H9 (cell line): ENCODE measurements at regions not wholly inside any gene's neighbourhood (a gene's known extent, or its start where the extent isn't known, plus 50 kb on each side); places are given as distances from the start of the nearest gene placed in this dataset.

Experiments
- DNase-seq: peaks from one replicate; pipeline ENCODE4 v3.0.0-alpha.2; 2017
- H2AFZ ChIP-seq: one replicate; pipeline ENCODE4 v1.6.1; 2013; ENCODE audit warnings: mild to moderate bottlenecking, low read length, control low read depth, moderate library complexity
- H2AK5ac ChIP-seq: 2 replicates; pipeline ENCODE4 v1.6.1; 2013; ENCODE audit warnings: low read length, control low read depth, mixed read lengths; ENCODE audit not compliant: insufficient read length
- H2BK120ac ChIP-seq: one replicate; pipeline ENCODE4 v1.6.1; 2013; ENCODE audit warnings: low read depth, mild to moderate bottlenecking, low read length, control low read depth, inconsistent platforms; ENCODE audit not compliant: poor library complexity, severe bottlenecking
- H2BK12ac ChIP-seq: 2 replicates; pipeline ENCODE4 v1.6.1; 2013; ENCODE audit warnings: low read length, control low read depth, mixed read lengths, low read depth; ENCODE audit not compliant: insufficient read length
- H2BK15ac ChIP-seq: 2 replicates; pipeline ENCODE4 v1.6.1; 2013; ENCODE audit warnings: low read depth, low read length, control low read depth
- H2BK20ac ChIP-seq: one replicate; pipeline ENCODE4 v1.6.1; 2013; ENCODE audit warnings: low read depth, mild to moderate bottlenecking, low read length, control low read depth, inconsistent platforms; ENCODE audit not compliant: poor library complexity, severe bottlenecking
- H2BK5ac ChIP-seq: 2 replicates; pipeline ENCODE4 v1.6.1; 2013; ENCODE audit warnings: low read length, control low read depth, mixed read lengths; ENCODE audit not compliant: insufficient read length
- H3K14ac ChIP-seq: 2 replicates; pipeline ENCODE4 v1.6.1; 2013; ENCODE audit warnings: low read length, control low read depth; ENCODE audit not compliant: insufficient read depth
- H3K18ac ChIP-seq: 2 replicates; pipeline ENCODE4 v1.6.1; 2013; ENCODE audit warnings: low read depth, mild to moderate bottlenecking, mixed read lengths, low read length, control low read depth; ENCODE audit not compliant: insufficient read length
- H3K23ac ChIP-seq: 2 replicates; pipeline ENCODE4 v1.6.1; 2013; ENCODE audit warnings: low read length, control low read depth, mixed read lengths, low read depth; ENCODE audit not compliant: insufficient read length
- H3K23me2 ChIP-seq: 2 replicates; pipeline ENCODE4 v1.6.1; 2013; ENCODE audit warnings: low read depth, mild to moderate bottlenecking, mixed read lengths, low read length, control low read depth; ENCODE audit not compliant: insufficient read length, poor library complexity, severe bottlenecking
- H3K27ac ChIP-seq: 2 replicates; pipeline ENCODE4 v1.5.1; 2013; ENCODE audit warnings: low read length, control low read depth, mixed read lengths, low read depth; ENCODE audit not compliant: insufficient read length
- H3K27me3 ChIP-seq: 2 replicates; pipeline ENCODE4 v1.6.1; 2013; ENCODE audit warnings: low read length, control low read depth, inconsistent platforms; ENCODE audit not compliant: insufficient read depth
- H3K4ac ChIP-seq: 2 replicates; pipeline ENCODE4 v1.6.1; 2013; ENCODE audit warnings: low read depth, mild to moderate bottlenecking, control low read depth, inconsistent platforms, low read length, moderate library complexity
- H3K4me1 ChIP-seq: 2 replicates; pipeline ENCODE4 v1.6.1; 2013; ENCODE audit warnings: low read length, control low read depth, inconsistent platforms; ENCODE audit not compliant: insufficient read depth
- H3K4me2 ChIP-seq: 2 replicates; pipeline ENCODE4 v1.6.1; 2013; ENCODE audit warnings: low read length, control low read depth, mixed read lengths; ENCODE audit not compliant: insufficient read length, insufficient read depth
- H3K56ac ChIP-seq: 2 replicates; pipeline ENCODE4 v1.6.1; 2013; ENCODE audit warnings: low read depth, mild to moderate bottlenecking, mixed read lengths, low read length, control low read depth; ENCODE audit not compliant: insufficient read length
- H3K79me1 ChIP-seq: 2 replicates; pipeline ENCODE4 v1.6.1; 2013; ENCODE audit warnings: low read depth, mild to moderate bottlenecking, moderate library complexity, low read length, control low read depth, inconsistent platforms; ENCODE audit not compliant: insufficient read depth, poor library complexity, severe bottlenecking
- H3K79me2 ChIP-seq: 2 replicates; pipeline ENCODE4 v1.6.1; 2013; ENCODE audit warnings: low read length, control low read depth, inconsistent platforms; ENCODE audit not compliant: insufficient read depth
- H3K9ac ChIP-seq: 2 replicates; pipeline ENCODE4 v1.6.1; 2013; ENCODE audit warnings: low read length, control low read depth, mixed read lengths; ENCODE audit not compliant: insufficient read length; ENCODE audit errors: extremely low read depth
- H3K9me3 ChIP-seq: one replicate; pipeline ENCODE4 v1.6.1; 2013; ENCODE audit warnings: low read depth, low read length, inconsistent platforms; ENCODE audit not compliant: control insufficient read depth
- H3T11ph ChIP-seq: one replicate; pipeline ENCODE4 v1.6.1; 2013; ENCODE audit warnings: mild to moderate bottlenecking, low read length, control low read depth, inconsistent platforms
- H4K20me1 ChIP-seq: one replicate; pipeline ENCODE4 v1.6.1; 2013; ENCODE audit not compliant: control insufficient read depth, insufficient read length, insufficient read depth
- H4K5ac ChIP-seq: 2 replicates; pipeline ENCODE4 v1.6.1; 2013; ENCODE audit warnings: low read depth, mild to moderate bottlenecking, mixed read lengths, low read length, control low read depth; ENCODE audit not compliant: insufficient read length
- H4K8ac ChIP-seq: replicated peaks from 2 replicates; pipeline ENCODE4 v1.6.1; 2013; ENCODE audit warnings: low read length, control low read depth, mixed read lengths, low read depth; ENCODE audit not compliant: insufficient read length
- H4K91ac ChIP-seq: 2 replicates; pipeline ENCODE4 v1.6.1; 2013; ENCODE audit warnings: low read depth, mild to moderate bottlenecking, moderate library complexity, mixed read lengths, low read length, control low read depth; ENCODE audit not compliant: insufficient read length
- H3K27ac Mint-ChIP-seq, 3 experiments: 2 replicates in 2 of 3; 3 replicates in 1 of 3; pipeline ENCODE4 v1.8.0; 2020 to 2021; ENCODE audit warnings: mixed read lengths in 3 of 3, mild to moderate bottlenecking in 1 of 3, moderate library complexity in 1 of 3
- H3K27me3 Mint-ChIP-seq: 2 replicates; pipeline ENCODE4 v1.8.0; 2021; ENCODE audit warnings: low read depth, mild to moderate bottlenecking, moderate library complexity, mixed read lengths
- H3K36me3 Mint-ChIP-seq, 3 experiments: 2 replicates in 2 of 3; 3 replicates in 1 of 3; pipeline ENCODE4 v1.8.0; 2020 to 2021; ENCODE audit warnings: low read depth in 3 of 3, mixed read lengths in 3 of 3; ENCODE audit not compliant: insufficient read depth in 1 of 3
- H3K4me1 Mint-ChIP-seq, 2 experiments: 2 replicates each; pipeline ENCODE4 v1.8.0; 2020; ENCODE audit warnings: mixed read lengths in 2 of 2
- H3K4me3 Mint-ChIP-seq, 2 experiments: 2 replicates in 1 of 2; 3 replicates in 1 of 2; pipeline ENCODE4 v1.8.0; 2020 to 2021; ENCODE audit warnings: mild to moderate bottlenecking in 2 of 2, mixed read lengths in 2 of 2, moderate library complexity in 1 of 2
- H3K9me3 Mint-ChIP-seq, 2 experiments: 2 replicates in 1 of 2; 3 replicates in 1 of 2; pipeline ENCODE4 v1.8.0; 2020; ENCODE audit warnings: mild to moderate bottlenecking in 2 of 2, mixed read lengths in 2 of 2, moderate library complexity in 1 of 2
- WGBS: extraction: QIAGEN DNeasy Blood & Tissue Kit; methylation state at CpG from one replicate; pipeline ENCODE4 v1.1.7; 2013; ENCODE audit warnings: missing lambda C conversion rate, low lambda C conversion rate, mixed read lengths; ENCODE audit not compliant: insufficient read length; ENCODE audit errors: extremely low coverage; 5-methylcytosine and 5-hydroxymethylcytosine counted together
- TF ChIP-seq, protein P1 (sequence below): fragments of 200-600 bp; sonication (generic); conservative IDR thresholded peaks from 3 replicates; pipeline ENCODE4 v1.8.0; 2021; ENCODE audit warnings: antibody characterized with exemption, mild to moderate bottlenecking

DNA sequence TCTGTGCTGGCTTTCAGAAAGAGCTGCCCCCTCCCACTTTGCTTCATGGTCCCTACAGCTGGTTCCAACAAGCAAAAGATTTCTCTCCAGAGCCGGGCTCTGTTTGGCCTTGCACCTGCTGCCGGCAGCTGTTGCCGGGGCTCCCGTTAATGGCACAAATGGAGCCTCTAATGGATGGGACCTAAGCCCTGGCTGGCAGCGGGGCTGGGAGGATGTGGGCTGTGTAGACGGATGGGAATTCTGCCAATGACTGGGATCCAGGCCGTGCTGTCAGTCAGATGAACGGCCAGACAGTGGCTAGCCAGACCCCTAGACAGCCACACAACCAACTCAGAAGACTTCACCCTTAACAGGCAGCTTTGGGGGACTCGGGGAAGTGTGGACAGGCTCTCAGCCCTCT is 88.0 kb downstream of the RPLP1 start:
- H3K9me3 ChIP-seq: no peaks in the 10 kb centered on the region
- H4K5ac ChIP-seq: no peak overlapping the region
- H3K79me1 ChIP-seq: no peaks in the 10 kb centered on the region
- H2AK5ac ChIP-seq: no peak overlapping the region
- Mint-ChIP-seq H3K27me3 (no peaks in the 10 kb centered on the region), H3K36me3 (no peaks in the 10 kb centered on the region; a peak in 1 of 7 replicates), H3K9me3 (no peaks in the 10 kb centered on the region), H3K4me3 (no peak overlapping the region), H3K4me1 (peaks cover 19 to 49% of the 10 kb centered on the region in 2 experiments), H3K27ac (peak overlapping the region in 1 of 3 experiments; percentile 29; a peak in 1 of 7 replicates)
- H3K79me2 ChIP-seq: no peaks in the 10 kb centered on the region
- no peak overlapping the region for H4K8ac ChIP-seq
- no peak overlapping the region for H2AFZ ChIP-seq
- H2BK12ac ChIP-seq: no peak overlapping the region
- H3K4me1 ChIP-seq: 0 out of 2 replicates have a peak, but pooled peaks cover 3% of the 10 kb centered on the region
- H3K9ac ChIP-seq: no peak overlapping the region
- no peak overlapping the region for H3K23ac ChIP-seq
- H4K91ac ChIP-seq: no peak overlapping the region
- no peak overlapping the region for H3T11ph ChIP-seq
- no peaks in the 10 kb centered on the region for H4K20me1 ChIP-seq
- no peak overlapping the region for H3K56ac ChIP-seq
- H2BK120ac ChIP-seq: no peak overlapping the region
- H2BK5ac ChIP-seq: no peak overlapping the region
- H3K18ac ChIP-seq: no peak overlapping the region
- H2BK15ac ChIP-seq: no peak overlapping the region
- no peaks in the 10 kb centered on the region for H3K27me3 ChIP-seq
- no peak overlapping the region for H3K4ac ChIP-seq
- no peak for DNase-seq
- H2BK20ac ChIP-seq: no peak overlapping the region
- no peak overlapping the region for H3K4me2 ChIP-seq
- H3K14ac ChIP-seq: no peak overlapping the region
- TF ChIP-seq, protein P1, sequence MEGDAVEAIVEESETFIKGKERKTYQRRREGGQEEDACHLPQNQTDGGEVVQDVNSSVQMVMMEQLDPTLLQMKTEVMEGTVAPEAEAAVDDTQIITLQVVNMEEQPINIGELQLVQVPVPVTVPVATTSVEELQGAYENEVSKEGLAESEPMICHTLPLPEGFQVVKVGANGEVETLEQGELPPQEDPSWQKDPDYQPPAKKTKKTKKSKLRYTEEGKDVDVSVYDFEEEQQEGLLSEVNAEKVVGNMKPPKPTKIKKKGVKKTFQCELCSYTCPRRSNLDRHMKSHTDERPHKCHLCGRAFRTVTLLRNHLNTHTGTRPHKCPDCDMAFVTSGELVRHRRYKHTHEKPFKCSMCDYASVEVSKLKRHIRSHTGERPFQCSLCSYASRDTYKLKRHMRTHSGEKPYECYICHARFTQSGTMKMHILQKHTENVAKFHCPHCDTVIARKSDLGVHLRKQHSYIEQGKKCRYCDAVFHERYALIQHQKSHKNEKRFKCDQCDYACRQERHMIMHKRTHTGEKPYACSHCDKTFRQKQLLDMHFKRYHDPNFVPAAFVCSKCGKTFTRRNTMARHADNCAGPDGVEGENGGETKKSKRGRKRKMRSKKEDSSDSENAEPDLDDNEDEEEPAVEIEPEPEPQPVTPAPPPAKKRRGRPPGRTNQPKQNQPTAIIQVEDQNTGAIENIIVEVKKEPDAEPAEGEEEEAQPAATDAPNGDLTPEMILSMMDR: no peak
- H3K23me2 ChIP-seq: no peaks in the 10 kb centered on the region
- H3K27ac ChIP-seq: no peak overlapping the region
- WGBS: no CpG with 5 or more reads among the region's 9 CpGs
